HG02623 (cell line): ENCODE measurements at regions not wholly inside any gene's neighbourhood (a gene's known extent, or its start where the extent isn't known, plus 50 kb on each side); places are given as distances from the start of the nearest gene placed in this dataset.

Experiments
- ATAC-seq: cut with Tn5 transposase; IDR thresholded peaks from one replicate; pipeline ENCODE4 v1.9.1; 2021; ENCODE audit warnings: moderate library complexity; ENCODE audit not compliant: unreplicated experiment

DNA sequence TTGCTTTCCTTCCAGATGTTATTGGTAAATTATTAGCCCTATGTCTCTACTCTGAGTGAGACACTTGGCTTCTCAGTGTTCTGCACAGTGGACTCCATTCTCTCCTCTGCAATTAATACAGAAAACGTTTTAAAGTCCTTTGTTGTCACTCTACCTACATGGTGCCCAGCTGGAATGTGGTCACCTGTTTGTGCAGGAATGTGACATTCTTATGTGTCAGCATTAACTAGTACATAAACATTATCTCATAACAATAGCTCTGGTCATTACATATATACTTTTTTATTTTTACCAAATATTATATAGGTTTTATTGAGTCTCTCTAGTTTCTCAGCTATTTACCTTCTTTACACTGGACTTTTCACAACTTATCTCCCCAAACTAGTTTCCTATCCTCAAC lies 147.0 kb upstream of the KCNMB2 start:
- no peak for ATAC-seq

- no peak for ATAC-seq
These were observed 143.7 kb upstream of the KCNMB2 start for GRCh38 chr3:178392511-178392926.

DNA sequence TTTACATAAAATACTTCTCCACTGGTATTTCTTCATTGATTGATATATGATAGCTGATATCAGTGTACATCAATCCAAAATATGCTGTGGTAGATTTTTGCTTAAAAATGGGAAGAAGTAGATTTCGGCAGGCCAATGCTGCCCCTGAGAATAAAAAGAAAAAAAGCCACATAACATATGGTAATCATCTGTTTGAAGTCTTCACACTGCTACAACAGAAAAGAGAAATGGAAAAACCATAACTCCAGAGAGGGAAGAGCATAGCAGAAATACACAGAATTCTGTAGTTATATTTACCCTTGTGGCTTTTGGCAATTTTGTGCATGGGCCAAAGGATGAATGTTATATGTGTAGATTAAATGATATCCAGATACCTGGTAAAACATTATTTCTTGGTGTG lies 143.1 kb upstream of the KCNMB2 start:
- no peak for ATAC-seq

- ATAC-seq = no peak
These were observed 142.4 kb upstream of the KCNMB2 start for GRCh38 chr3:178393824-178394223.

GRCh38 chr3:178396318-178396717 lies 139.9 kb upstream of the KCNMB2 start:
- no peak for ATAC-seq

- ATAC-seq = no peak
These were observed 139.0 kb upstream of the KCNMB2 start for GRCh38 chr3:178397202-178397601.

DNA sequence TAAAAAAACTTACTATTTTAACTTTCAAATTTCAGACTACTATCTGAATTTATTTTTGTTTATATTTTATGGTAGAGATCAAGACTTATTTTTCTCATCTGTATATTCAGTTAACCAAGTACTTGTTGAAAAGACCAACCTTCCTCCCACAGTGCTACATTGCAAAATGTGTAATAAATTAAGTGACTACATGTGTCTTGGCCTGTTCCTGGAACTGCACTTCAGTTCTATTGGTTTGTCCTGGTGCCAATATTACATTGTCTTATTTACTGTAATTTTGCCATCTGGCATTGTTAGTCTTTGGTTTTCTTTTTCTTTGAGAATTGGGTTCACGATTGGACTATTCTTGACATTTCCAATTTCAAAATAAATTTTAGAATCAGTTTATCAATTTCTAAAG lies 138.4 kb upstream of the KCNMB2 start:
- no peak for ATAC-seq

DNA sequence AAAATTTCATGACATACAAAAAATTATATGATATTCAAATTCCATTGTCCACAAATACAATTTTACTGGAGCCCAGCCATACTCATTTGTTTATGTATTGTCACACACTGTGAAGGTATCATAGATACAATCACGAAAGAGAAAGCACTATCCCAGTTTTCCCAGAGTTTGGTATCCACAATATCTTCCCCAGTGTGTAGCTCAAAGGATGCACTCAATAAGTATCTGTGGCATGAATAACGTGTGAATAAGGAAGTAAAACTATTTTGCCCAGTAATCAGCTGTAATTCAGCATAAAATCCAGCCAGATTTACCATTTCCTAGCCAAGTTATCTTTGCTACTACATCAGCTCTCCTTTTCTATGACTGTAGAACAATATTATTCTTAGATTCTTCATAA lies 131.3 kb upstream of the KCNMB2 start:
- ATAC-seq = no peak

DNA sequence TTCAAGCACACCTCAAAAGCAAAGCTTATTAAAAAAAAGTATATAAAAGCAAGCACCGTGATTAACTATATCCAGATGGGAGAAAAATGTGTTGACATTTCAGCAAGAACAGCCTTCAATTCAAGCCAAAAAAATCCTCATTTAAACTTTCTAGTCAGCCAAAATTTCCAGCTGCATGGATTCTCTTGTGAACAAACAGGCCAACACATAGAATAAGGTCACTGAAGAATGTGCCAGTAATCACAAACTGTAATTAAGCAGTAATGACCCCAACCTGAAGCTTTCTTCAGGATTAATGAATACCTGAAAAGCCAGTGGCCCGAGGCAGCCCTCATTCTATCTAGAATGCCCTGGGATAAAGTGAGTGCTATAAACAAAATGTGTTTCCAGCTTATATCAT lies 130.7 kb upstream of the KCNMB2 start:
- ATAC-seq = no peak

DNA sequence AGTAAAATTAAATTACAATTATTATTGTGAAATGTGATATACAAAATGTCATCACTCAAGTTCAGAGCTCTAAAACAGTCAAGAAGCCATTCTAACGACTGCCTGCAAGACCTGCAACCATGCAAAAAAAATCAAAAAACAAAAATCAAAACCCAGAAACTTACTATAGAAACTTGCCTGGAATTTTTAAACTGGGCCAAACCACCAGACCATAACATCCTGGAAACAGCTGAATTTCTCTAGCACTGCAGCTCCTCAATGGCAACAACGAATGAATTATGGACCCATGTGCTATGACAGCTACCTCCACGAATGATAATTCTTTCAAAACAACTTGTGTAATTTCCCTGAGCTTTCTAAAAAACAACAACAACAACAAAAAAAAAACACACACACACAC lies 130.0 kb upstream of the KCNMB2 start:
- ATAC-seq = no peak

DNA sequence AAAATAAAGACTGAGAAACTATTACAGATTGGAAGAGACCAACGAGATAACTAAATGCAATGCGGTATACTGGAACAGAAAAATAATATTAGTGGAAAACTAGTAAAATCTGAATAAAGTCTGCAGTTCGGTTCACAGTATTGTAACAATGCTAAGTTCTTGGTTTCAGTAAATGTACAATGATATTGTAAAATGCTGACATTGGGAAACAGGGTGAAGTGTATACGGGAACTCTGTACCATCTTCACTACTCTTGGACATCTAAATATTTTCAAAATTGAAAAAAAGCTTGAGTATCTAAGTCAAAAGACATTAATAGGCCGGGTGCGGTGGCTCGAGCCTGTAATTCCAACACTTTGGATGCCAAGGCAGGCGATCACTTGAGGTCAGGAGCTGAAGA lies 120.9 kb upstream of the KCNMB2 start:
- ATAC-seq = no peak

DNA sequence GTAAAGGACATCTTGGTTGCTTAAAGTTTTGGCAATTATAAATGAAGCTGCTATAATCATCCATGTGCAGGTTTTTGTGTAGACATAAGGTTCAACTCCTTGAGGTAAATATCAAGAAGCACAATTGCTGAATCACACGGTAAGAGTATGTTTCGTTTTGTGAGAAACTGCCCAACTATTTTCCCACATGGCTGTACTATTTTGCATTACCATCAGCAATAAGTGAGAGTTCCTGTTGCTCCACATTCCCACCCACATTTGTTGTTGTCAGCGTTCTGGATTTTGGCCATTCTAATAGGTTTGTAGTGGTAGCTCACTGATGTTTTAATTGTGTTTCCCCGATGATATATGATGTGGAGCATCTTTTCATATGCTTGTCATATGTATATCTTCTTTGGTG lies 118.5 kb upstream of the KCNMB2 start:
- no peak for ATAC-seq

DNA sequence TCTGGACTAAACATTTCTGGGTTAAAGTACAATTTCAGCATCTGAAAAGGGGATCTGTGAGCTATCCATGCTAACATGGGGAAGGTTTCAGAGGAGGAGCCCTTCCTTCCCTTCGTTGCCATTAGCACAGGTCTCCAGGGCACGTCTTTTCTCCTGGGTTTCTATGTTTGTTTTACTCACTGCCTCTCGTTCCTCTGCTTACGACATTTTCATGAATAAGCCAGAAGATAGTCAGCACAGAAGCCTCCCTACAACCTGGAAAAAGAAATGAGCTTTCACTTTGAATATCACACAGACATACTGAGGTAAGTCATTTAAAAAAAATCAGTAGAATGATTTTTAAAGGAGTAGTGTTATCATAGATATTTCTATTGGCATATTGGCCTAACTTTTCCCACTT lies 117.2 kb upstream of the KCNMB2 start:
- no peak for ATAC-seq

GRCh38 chr3:178420033-178420432 lies 116.2 kb upstream of the KCNMB2 start:
- no peak for ATAC-seq

DNA sequence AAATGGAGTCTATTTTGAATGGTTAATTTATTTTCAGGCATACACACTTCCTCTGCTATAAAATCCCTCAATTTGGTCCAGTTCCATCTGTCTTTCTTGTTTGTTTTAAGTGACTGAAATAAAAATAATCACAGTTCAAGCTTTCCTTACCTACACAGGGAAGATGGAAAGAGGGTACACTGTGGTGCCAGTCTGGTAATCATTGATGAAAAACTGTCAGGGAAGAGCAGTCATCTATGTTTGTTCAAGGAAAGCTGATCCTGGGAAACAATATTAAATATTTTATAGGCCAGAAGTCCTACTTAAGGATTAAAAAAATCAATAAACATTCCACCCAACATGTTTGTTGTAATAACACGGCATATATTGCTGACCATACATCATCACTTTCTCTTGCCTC lies 115.2 kb upstream of the KCNMB2 start:
- ATAC-seq = no peak

DNA sequence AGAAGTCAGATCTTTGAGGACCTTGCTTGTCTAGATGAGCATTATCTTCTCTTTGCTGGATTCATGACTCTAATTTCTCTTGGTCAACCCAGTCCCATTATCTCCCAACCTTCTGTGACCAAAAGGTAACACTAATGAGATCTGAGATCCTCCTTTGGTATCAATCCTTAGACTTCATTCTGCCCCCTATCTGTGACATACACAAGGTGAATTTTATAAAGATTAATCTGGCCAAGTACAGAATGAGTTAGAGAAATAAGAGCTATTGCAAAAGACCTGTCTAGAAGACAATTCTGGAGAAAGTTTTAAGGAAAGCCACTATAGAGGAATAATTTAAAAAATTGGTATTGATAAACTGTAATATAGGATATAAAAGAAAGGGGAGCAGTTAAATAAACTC lies 113.8 kb upstream of the KCNMB2 start:
- no peak for ATAC-seq

GRCh38 chr3:178428037-178428436 lies 108.2 kb upstream of the KCNMB2 start:
- ATAC-seq = no peak

DNA sequence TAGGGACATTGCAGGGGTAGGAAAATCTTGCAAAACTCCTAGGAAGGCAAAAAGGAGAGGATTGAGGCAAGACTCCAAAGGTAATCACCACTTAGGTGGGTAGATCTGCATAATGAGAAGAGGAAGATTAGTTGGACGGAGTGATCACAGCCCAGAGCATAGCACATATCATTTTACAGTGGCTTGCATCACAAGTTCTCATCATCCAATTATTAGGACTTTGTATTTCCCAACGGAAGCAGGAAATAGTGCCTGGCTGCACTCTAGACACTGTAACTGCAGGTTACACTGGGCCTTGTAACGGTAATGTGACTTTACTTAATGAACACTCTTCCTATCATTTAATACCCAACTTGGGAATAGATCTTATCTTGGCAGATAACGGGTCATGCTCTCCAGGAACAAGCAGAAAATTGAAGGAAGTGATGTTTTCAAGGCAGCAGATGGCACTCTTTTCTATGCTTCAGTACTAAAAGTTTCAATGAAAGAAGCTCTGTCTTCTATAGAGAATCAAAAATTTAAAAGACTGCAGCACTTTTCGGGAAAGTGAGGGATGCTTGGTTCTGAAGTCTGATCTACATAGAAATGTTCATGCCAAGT lies 101.9 kb upstream of the KCNMB2 start:
- ATAC-seq = no peak

DNA sequence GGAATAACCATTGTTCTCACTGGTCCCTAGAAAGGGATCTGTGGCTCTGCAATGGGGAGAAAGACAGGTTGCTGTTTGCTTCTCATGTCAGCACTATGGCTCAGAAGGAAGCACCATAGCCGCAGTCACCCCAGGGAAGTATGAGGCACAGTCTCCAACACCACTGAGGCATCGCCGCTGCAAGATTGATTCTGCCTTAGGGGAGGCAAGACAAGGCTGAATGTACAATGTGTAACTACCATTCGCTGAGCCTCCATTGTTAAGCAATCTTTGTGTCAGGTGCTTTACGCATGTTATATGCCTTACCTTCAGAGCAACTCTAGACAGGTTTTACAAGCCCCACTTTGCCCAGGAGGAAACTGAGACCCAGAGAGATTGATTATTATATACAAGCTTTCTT lies 100.7 kb upstream of the KCNMB2 start:
- no peak for ATAC-seq

GRCh38 chr3:178436773-178437172 lies 99.5 kb upstream of the KCNMB2 start:
- ATAC-seq = peak; percentile 56

GRCh38 chr3:178437236-178437635 lies 99.0 kb upstream of the KCNMB2 start:
- ATAC-seq = no peak

GRCh38 chr3:178439504-178439903 lies 96.7 kb upstream of the KCNMB2 start:
- no peak for ATAC-seq

- no peak for ATAC-seq
These were observed 96.2 kb upstream of the KCNMB2 start for GRCh38 chr3:178440043-178440442.

DNA sequence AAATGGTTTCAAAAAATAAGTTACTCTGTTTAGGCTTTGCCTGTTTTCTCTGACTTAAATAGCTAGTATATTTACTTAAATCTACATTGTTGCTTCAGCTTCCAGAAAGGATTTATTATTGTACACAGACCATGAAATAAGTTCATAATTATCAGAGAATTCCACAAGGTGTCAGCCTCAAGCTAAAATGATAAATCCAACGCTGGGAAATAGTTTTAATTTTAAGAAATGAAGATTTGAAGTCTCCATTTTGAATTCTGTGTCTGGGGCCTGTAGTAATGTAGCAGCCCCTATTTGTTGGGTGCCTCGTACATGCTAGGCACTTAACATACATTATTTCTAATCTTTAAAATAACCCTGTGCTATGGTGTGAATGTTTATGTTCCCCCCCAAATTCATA lies 92.6 kb upstream of the KCNMB2 start:
- no peak for ATAC-seq
